HCT116 (cell line): ENCODE measurements at regions not wholly inside any gene's neighbourhood (a gene's known extent, or its start where the extent isn't known, plus 50 kb on each side); places are given as distances from the start of the nearest gene placed in this dataset.

Experiments
- ATAC-seq: fragments of 200-7000 bp; cut with Tn5 transposase; 2 replicates; pipeline ENCODE4 v1.9.1; 2020; ENCODE audit warnings: mild to moderate bottlenecking, moderate library complexity
- BruUV-seq: library from RNA; stranded (reverse); fragments of 400-500 nt; replicated peaks from 2 replicates; lab custom pipeline; 2021; lab: Mats Ljungman, UMichigan
- CTCF ChIA-PET: fragments of 300-600 bp; sonication (Branson Sonifier 250); formaldehyde crosslinking; loops from one replicate; lab custom pipeline; 2021; ENCODE audit warnings: antibody characterized with exemption; lab: Charles Lee
- POLR2A ChIA-PET: fragments of 300-600, 350-600 bp; sonication (Branson Sonifier 250); formaldehyde crosslinking; loops from one replicate; lab custom pipeline; 2021; ENCODE audit warnings: antibody characterized with exemption; lab: Charles Lee
- RAD21 ChIA-PET, 2 experiments: fragments of 300-600 bp; sonication (Branson Sonifier 250); formaldehyde crosslinking; loops; one replicate each; lab custom pipeline; 2023; ENCODE audit warnings: low total read pairs in 2 of 2; ENCODE audit not compliant: uncharacterized antibody in 2 of 2, unreplicated experiment in 2 of 2, low non-redundant PET in 1 of 2; lab: Charles Lee
- DNase-seq: peaks from one replicate; pipeline ENCODE4 v3.0.0-alpha.2; 2010; ENCODE audit warnings: low read depth, low spot score
- H2AFZ ChIP-seq: fragments of 200-600 bp; shearing (Covaris generic), sonication (generic); 2 replicates; pipeline ENCODE4 v1.6.1; 2017; ENCODE audit warnings: low read depth, mixed run types, mixed read lengths, antibody characterized with exemption, low read length; ENCODE audit not compliant: poor library complexity, severe bottlenecking
- H3K27ac ChIP-seq: 2 replicates; pipeline ENCODE4 v1.5.1; 2012; ENCODE audit warnings: low read depth, low read length
- H3K27me3 ChIP-seq: fragments of 200-600 bp; sonication (generic); 2 replicates; pipeline ENCODE4 v1.6.1; 2016; ENCODE audit warnings: mixed run types, low read length, mixed read lengths; ENCODE audit not compliant: insufficient read depth
- H3K36me3 ChIP-seq, 2 experiments: fragments of 200-500 bp in 1 of 2; fragments of 200-600 bp in 1 of 2; sonication (Bioruptor generic) in 1 of 2; sonication (generic) in 1 of 2; 2 replicates each; pipeline versions ENCODE4 v1.5.1 to v1.6.1; 2014 to 2016; ENCODE audit warnings: low read length in 2 of 2, inconsistent platforms in 1 of 2, mixed read lengths in 1 of 2, mixed run types in 1 of 2; ENCODE audit not compliant: insufficient read depth in 2 of 2, control insufficient read depth in 1 of 2
- H3K4me1 ChIP-seq, 2 experiments: fragments of 200-600 bp in 1 of 2; sonication (generic) in 1 of 2; 2 replicates each; pipeline versions ENCODE4 v1.5.1 to v1.6.1; 2012 to 2017; ENCODE audit warnings: low read length in 2 of 2, inconsistent platforms in 1 of 2, mild to moderate bottlenecking in 1 of 2, mixed read lengths in 1 of 2, mixed run types in 1 of 2, moderate library complexity in 1 of 2; ENCODE audit not compliant: insufficient read depth in 2 of 2, control insufficient read depth in 1 of 2
- H3K4me2 ChIP-seq: fragments of 200-600 bp; sonication (generic); 2 replicates; pipeline ENCODE4 v1.6.1; 2017; ENCODE audit warnings: mixed run types, low read length, mixed read lengths
- H3K4me3 ChIP-seq, 2 experiments: fragments of 200-600 bp in 1 of 2; sonication (generic) in 1 of 2; replicated peaks in 1 of 2; 2 replicates each; pipeline ENCODE4 v1.5.1; 2011 to 2016; ENCODE audit warnings: low read length in 2 of 2, control low read depth in 1 of 2, low read depth in 1 of 2, mild to moderate bottlenecking in 1 of 2, mixed read lengths in 1 of 2, mixed run types in 1 of 2
- H3K79me2 ChIP-seq: fragments of 200-600 bp; sonication (generic); 2 replicates; pipeline ENCODE4 v1.6.1; 2017; ENCODE audit warnings: mild to moderate bottlenecking, mixed run types, low read length, moderate library complexity, mixed read lengths; ENCODE audit not compliant: insufficient read depth
- H3K9ac ChIP-seq: fragments of 200-600 bp; sonication (generic); 2 replicates; pipeline ENCODE4 v1.6.1; 2016; ENCODE audit warnings: low read length, mixed read lengths
- H3K9me2 ChIP-seq: fragments of 200-600 bp; sonication (generic), shearing (Covaris generic); 2 replicates; pipeline ENCODE4 v1.6.1; 2017; ENCODE audit warnings: mixed run types, mild to moderate bottlenecking, moderate library complexity; ENCODE audit not compliant: insufficient read depth
- H3K9me3 ChIP-seq, 2 experiments: fragments of 200-500 bp in 1 of 2; fragments of 200-600 bp in 1 of 2; sonication (Bioruptor generic) in 1 of 2; sonication (generic) in 1 of 2; 2 replicates each; pipeline ENCODE4 v1.6.1; 2014 to 2017; ENCODE audit warnings: low read length in 2 of 2, mixed read lengths in 2 of 2, inconsistent platforms in 1 of 2, low read depth in 1 of 2, mild to moderate bottlenecking in 1 of 2, mixed run types in 1 of 2, moderate library complexity in 1 of 2; ENCODE audit not compliant: control insufficient read depth in 1 of 2, insufficient read depth in 1 of 2
- H4K20me1 ChIP-seq: fragments of 200-600 bp; sonication (generic), shearing (Covaris generic); 2 replicates; pipeline ENCODE4 v1.6.1; 2017; ENCODE audit warnings: mixed run types, mild to moderate bottlenecking, moderate library complexity; ENCODE audit not compliant: insufficient read depth
- CBX3 ChIP-seq: IDR thresholded peaks from 2 replicates; pipeline ENCODE4 v1.6.1; 2012; ENCODE audit warnings: low read depth
- EGR1 ChIP-seq: IDR thresholded peaks from 2 replicates; pipeline ENCODE4 v1.6.1; 2012; ENCODE audit warnings: low read depth
- ELF1 ChIP-seq: IDR thresholded peaks from 2 replicates; pipeline ENCODE4 v1.6.1; 2012; ENCODE audit warnings: low read depth, borderline replicate concordance
- FOSL1 ChIP-seq: IDR thresholded peaks from 2 replicates; pipeline ENCODE4 v1.6.1; 2012; ENCODE audit warnings: low read depth
- JUND ChIP-seq: IDR thresholded peaks from 2 replicates; pipeline ENCODE4 v1.6.1; 2012
- MAX ChIP-seq: IDR thresholded peaks from 2 replicates; pipeline ENCODE4 v1.6.1; 2012
- POLR2AphosphoS5 ChIP-seq: IDR thresholded peaks from 2 replicates; pipeline ENCODE4 v1.6.1; 2011; ENCODE audit warnings: mild to moderate bottlenecking, low read depth, low read length, moderate library complexity
- SP1 ChIP-seq: IDR thresholded peaks from 2 replicates; pipeline ENCODE4 v1.6.1; 2012; ENCODE audit warnings: low read depth
- SRF ChIP-seq: IDR thresholded peaks from 2 replicates; pipeline ENCODE4 v1.6.1; 2012; ENCODE audit warnings: low read depth
- YY1 ChIP-seq: IDR thresholded peaks from 2 replicates; pipeline ENCODE4 v1.6.1; 2011; ENCODE audit warnings: low read length, low read depth, moderate library complexity, mild to moderate bottlenecking; ENCODE audit not compliant: insufficient replicate concordance; ENCODE audit errors: extremely low read depth
- ZBTB33 ChIP-seq: IDR thresholded peaks from 2 replicates; pipeline ENCODE4 v1.6.1; 2011; ENCODE audit warnings: mild to moderate bottlenecking, low read length, moderate library complexity; ENCODE audit not compliant: insufficient replicate concordance; ENCODE audit errors: extremely low read depth
- ZFX ChIP-seq: fragments of 450-650 bp; IDR thresholded peaks from 2 replicates; pipeline ENCODE4 v1.6.1; 2017
- ZNF274 ChIP-seq: fragments of 200-500 bp; sonication (Bioruptor generic); IDR thresholded peaks from 2 replicates; pipeline ENCODE4 v1.6.1; 2014; ENCODE audit warnings: mild to moderate bottlenecking, low read depth, low read length, inconsistent platforms
- intact Hi-C: fragments of 100-400 bp; cut with micrococcal nuclease; formaldehyde crosslinking; loops from 2 replicates; pipeline ENCODE4 v1.10.0; 2022
- TF ChIP-seq, protein P1 (sequence below): IDR thresholded peaks from 2 replicates; pipeline ENCODE4 v1.6.1; 2012; ENCODE audit warnings: low read depth

GRCh38 chr2:190127651-190128050 is 65.1 kb upstream of the MSTN start (continued):
- TF ChIP-seq MAX (no peak), SRF (no peak), ZFX (no peak), YY1 (no peak), FOSL1 (no peak)

GRCh38 chr2:190126798-190127197 is 64.3 kb upstream of the MSTN start:
- no peaks in the 10 kb centered on the region for H3K9me3 ChIP-seq
- no peaks in the 10 kb centered on the region for H3K79me2 ChIP-seq
- H3K36me3 ChIP-seq, result no peaks in the 10 kb centered on the region
- H4K20me1 ChIP-seq, result no peaks in the 10 kb centered on the region
- TF ChIP-seq ELF1 (no peak), CBX3 (no peak), JUND (no peak), ZFX (no peak), EGR1 (no peak), ZBTB33 (no peak), SP1 (no peak), SRF (no peak), MAX (no peak), ZNF274 (no peak), POLR2AphosphoS5 (no peak)
- TF ChIP-seq, protein P1, sequence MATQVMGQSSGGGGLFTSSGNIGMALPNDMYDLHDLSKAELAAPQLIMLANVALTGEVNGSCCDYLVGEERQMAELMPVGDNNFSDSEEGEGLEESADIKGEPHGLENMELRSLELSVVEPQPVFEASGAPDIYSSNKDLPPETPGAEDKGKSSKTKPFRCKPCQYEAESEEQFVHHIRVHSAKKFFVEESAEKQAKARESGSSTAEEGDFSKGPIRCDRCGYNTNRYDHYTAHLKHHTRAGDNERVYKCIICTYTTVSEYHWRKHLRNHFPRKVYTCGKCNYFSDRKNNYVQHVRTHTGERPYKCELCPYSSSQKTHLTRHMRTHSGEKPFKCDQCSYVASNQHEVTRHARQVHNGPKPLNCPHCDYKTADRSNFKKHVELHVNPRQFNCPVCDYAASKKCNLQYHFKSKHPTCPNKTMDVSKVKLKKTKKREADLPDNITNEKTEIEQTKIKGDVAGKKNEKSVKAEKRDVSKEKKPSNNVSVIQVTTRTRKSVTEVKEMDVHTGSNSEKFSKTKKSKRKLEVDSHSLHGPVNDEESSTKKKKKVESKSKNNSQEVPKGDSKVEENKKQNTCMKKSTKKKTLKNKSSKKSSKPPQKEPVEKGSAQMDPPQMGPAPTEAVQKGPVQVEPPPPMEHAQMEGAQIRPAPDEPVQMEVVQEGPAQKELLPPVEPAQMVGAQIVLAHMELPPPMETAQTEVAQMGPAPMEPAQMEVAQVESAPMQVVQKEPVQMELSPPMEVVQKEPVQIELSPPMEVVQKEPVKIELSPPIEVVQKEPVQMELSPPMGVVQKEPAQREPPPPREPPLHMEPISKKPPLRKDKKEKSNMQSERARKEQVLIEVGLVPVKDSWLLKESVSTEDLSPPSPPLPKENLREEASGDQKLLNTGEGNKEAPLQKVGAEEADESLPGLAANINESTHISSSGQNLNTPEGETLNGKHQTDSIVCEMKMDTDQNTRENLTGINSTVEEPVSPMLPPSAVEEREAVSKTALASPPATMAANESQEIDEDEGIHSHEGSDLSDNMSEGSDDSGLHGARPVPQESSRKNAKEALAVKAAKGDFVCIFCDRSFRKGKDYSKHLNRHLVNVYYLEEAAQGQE, result no peak
- no peak overlapping the region for H2AFZ ChIP-seq
- no peak overlapping the region for H3K27ac ChIP-seq
- intact Hi-C loops, result no loop called here
- no peaks in the 10 kb centered on the region for H3K4me1 ChIP-seq
- H3K27me3 ChIP-seq, result no peaks in the 10 kb centered on the region
- ATAC-seq (no peak), DNase-seq (no peak)
- CTCF ChIA-PET, result interaction anchor here (0.7 kb wide), 2 partner anchors 10 to 1781 kb away, joined by 3 read pairs; no protein-coding TSS in a partner anchor
- H3K9me2 ChIP-seq, result no peaks in the 10 kb centered on the region
- H3K4me3 ChIP-seq, result no peak overlapping the region
- RAD21 ChIA-PET, result no interaction called here
- H3K4me2 ChIP-seq, result no peak overlapping the region
- no peak overlapping the region for H3K9ac ChIP-seq
- POLR2A ChIA-PET, result no interaction called here
- BruUV-seq, result no TSS peak
